SK-N-MC (cell line): ENCODE measurements at regions not wholly inside any gene's neighbourhood (a gene's known extent, or its start where the extent isn't known, plus 50 kb on each side); places are given as distances from the start of the nearest gene placed in this dataset.

Experiments
- EZH2 ChIP-seq: fragments of 200-600 bp; sonication (generic); IDR thresholded peaks from one replicate; pipeline ENCODE4 v1.6.1; 2017; ENCODE audit warnings: antibody characterized with exemption
- POLR2AphosphoS5 ChIP-seq: IDR thresholded peaks from 2 replicates; pipeline ENCODE4 v1.6.1; 2012; ENCODE audit warnings: mild to moderate bottlenecking, low read depth, low read length, borderline replicate concordance

- no peak for TF ChIP-seq POLR2AphosphoS5
- no peak for TF ChIP-seq EZH2
These were observed 376.0 kb downstream of the TFEC start for GRCh38 chr7:115654384-115655214.
